ENCODE measurements at regions not wholly inside any gene's neighbourhood (a gene's known extent, or its start where the extent isn't known, plus 50 kb on each side); places are given as distances from the start of the nearest gene placed in this dataset.
"Not testable (repeated sequence)": the region's sequence is repeated elsewhere in the genome, so short reads cannot be mapped to it uniquely, and the experiment has no call there.

DNA sequence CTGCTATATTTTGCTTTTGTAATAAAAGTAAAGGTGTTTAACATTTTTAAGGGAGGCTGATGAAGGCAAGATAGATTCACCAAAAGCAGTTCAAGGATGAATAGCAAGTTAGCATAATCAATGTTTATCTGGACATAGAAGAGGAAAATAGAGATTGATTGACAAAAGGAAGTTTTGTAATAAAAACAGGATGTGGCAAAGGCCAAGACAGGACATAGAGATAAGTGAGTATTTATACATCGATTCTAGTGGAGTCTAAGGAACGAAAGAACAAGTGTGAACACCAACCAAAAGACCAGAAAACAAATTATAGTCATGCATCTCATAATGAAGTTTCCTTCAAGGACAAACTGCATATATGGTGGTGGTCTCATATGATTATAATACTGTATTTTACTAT lies 123.8 kb downstream of the CCDC71L start:
- no peak for DNase-seq (ENCODE audit: insufficient read length, low spot score)
- no peak for TF ChIP-seq POLR2A (IDR thresholded peaks at IDR 0.05; ENCODE audit: low read depth, low read length)
- FAIRE-seq: no peak

DNA sequence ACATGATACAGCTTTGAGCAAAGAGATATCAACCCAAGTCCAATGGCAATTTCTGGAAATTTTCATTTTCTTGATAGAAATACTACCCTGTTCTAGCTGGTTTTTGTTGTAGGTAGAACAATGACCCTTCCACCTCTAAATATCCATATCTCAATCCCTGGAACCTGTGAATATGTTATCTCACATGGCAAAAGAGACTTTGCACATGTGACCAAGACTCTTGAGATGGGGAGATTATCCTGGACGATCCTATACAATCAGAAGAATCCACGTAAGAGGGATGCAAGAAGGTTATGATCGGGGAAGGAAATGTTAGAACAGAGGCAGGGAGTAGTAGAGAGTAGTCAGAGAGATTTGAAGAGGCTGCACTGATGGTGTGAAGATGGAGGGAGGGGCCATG lies 124.9 kb downstream of the CCDC71L start:
- TF ChIP-seq POLR2A (IDR thresholded peaks at IDR 0.05; ENCODE audit: low read depth, low read length): no peak
- FAIRE-seq (no peak), DNase-seq (ENCODE audit: insufficient read length, low spot score) (no peak)

DNA sequence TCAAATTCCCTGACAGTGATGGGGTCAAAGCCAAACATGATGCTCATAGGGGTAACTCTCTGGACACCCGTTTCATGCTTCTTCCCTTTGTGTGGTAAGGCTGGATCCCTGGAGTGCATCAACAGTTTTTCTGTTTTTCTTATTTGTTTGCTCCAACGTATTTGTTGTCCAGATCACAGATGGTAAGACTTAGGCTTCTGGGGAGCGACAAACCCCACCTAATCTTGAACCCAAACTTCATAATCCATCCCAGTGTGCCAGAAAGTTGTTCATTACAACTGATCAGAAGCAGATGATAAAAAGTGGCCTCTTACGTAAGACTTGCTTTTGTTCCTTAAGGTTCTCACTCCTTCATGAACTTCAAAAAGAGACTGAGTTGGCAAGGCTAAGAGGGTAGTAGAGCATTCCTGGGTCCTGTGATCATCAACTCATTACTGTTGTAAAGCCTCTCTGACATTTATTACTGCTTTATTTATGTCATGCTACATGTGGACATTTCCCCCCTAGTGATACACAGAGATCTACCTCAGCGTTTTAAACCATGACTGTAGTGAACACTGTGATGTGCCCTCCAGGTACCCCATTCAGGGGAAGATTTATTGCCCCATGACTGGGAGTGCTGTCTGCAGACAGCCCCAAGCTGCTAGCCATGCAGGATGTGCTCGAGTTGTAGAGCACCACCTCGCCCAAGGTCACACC lies 125.6 kb downstream of the CCDC71L start:
- DNase-seq (ENCODE audit: insufficient read length, low spot score) (no peak), FAIRE-seq (no peak)
- TF ChIP-seq POLR2A (IDR thresholded peaks at IDR 0.05; ENCODE audit: low read depth, low read length): no peak

DNA sequence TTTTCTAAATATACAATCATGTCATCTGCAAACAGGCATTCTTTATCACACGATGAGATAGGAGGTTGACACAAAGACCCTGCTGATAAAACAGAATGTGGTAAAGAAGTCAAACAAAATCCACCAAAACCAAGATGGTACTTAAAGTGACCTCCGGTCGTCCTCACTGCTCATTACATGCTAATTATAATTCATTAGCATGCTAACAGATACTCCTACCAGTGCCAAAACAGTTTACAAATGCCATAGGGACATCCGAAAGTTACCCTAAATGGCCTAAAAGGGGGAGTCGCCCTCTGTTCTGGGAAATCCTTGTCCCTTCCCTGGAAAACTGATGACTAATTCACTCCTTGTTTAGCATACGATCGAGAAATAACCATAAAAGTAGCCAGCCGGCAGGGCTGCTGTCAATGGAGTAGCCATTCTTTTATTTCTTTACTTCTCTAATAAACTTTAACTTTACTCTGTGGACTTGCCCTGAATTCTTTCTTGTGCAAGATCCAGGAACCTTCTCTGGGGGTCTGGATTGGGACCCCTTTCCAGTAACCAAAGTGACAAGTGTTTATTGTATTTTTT lies 126.6 kb downstream of the CCDC71L start:
- no peak for DNase-seq (ENCODE audit: insufficient read length, low spot score)
- no peak for FAIRE-seq
- no peak for TF ChIP-seq POLR2A (IDR thresholded peaks at IDR 0.05; ENCODE audit: low read depth, low read length)

DNA sequence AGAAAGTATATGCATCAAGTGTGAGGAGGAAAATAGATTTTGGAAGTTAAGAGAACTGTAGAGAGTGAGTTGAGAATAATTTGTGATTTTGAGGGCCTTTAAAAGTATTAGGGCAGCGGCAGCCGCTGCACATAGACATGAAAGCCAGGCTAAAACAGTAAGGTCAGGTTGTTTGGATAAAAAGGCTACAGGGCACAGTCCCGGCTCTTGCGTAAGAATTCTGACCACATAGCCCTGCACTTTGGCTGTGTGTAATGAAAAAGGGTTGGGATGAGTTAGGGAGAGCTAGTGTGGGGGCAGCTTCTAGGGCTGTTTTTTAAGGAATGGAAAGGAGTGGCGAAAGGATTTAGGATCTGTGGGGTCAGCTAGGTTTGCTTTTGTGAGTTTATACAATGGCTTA lies 130.8 kb downstream of the CCDC71L start:
- FAIRE-seq; DNase-seq (ENCODE audit: insufficient read length, low spot score): not testable (repeated sequence)

DNA sequence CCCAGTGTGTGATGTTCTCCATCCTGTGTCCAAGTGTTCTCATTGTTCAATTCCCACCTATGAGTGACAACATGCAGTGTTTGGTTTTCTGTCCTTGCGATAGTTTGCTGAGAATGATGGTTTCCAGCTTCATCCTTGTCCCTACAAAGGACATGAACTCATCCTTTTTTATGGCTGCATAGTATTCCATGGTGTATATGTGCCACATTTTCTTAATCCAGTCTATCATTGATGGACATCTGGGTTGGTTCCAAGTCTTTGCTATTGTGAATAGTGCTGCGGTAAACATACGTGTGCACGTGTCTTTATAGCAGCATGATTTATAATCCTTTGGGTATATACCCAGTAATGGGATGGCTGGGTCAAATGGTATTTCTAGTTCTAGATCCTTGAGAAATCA lies 134.3 kb downstream of the CCDC71L start:
- not testable (repeated sequence) for DNase-seq (ENCODE audit: insufficient read length, low spot score); FAIRE-seq

DNA sequence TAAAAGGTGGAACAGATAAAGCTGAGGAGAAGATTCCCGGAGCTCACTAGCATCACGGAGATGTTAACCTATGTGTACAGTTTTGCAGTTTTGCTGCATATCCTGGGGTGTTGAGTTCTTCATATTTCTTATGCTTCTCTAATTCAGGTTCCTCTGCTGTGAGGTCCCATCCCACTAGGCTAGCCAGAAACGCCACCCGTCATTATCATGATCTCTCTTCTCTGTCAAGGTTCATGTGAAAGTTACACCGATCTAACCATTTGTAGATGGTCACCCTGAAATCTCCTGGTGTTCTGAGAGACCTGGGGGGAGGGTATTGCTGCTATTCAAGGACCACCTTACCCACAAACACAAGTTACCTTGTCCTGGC lies 136.3 kb downstream of the CCDC71L start:
- no peak for DNase-seq (ENCODE audit: insufficient read length, low spot score)
- no peak for FAIRE-seq
- no peak for TF ChIP-seq POLR2A (IDR thresholded peaks at IDR 0.05; ENCODE audit: low read depth, low read length)

DNA sequence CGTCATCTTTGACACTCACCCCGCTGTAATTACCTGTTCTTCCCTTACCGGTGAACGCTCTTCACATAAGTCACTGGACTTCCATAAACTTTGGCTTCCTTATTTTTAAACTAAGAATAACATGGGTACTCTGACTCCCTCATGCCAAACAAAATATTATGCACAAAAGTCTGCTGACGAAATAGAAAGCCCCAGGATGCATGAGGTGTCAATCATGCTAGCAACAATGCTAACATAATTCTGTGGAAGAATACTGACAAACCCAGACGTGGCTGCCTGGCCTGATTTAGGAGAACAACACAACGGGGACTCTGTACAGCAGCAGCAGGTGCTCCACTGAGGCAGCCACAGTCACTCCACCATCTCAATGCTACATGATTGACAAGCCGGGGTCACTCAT lies 137.5 kb downstream of the CCDC71L start:
- DNase-seq (ENCODE audit: insufficient read length, low spot score) (no peak), FAIRE-seq (no peak)
- TF ChIP-seq POLR2A (IDR thresholded peaks at IDR 0.05; ENCODE audit: low read depth, low read length): no peak

DNA sequence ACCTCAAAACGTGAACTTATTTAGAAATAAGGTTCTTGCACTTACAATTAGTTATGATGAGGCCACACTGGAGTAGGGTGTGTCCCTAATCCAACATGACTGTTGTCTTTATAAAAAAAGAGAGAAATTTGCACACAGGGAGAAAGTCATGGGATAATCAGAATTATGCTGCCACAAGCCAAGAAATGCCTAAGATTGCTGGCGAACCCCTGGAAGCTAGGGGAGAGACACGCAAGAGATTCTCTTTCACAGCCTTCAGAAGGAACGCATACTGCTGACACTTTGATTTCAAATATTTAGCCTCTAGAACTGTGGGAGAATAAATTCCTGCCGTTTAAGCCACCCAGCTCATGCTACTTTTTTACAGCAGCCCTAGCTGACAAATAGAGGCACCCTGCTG lies 138.3 kb downstream of the CCDC71L start:
- no peak for FAIRE-seq
- TF ChIP-seq POLR2A (IDR thresholded peaks at IDR 0.05; ENCODE audit: low read depth, low read length): no peak
- no peak for DNase-seq (ENCODE audit: insufficient read length, low spot score)

DNA sequence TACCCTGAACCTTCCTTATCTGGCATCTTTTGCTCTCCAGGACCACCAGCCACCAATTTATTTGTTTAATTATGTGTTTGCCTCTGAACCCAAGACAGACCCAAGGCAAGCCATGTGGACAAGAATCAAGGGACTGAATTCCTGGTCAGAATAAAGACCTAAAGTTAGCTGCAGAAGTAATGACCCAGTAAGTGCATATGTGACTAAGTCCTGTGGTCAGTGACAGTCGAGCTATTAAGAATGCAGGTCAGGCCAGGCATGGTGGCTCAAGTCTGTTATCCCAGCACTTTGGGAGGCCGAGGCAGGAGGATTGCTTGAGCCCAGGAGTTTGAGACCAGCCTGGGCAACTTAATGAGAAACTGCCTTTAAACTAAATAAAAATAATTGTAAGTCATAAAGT lies 139.4 kb downstream of the CCDC71L start:
- DNase-seq (ENCODE audit: insufficient read length, low spot score) (no peak), FAIRE-seq (no peak)
- no peak for TF ChIP-seq POLR2A (IDR thresholded peaks at IDR 0.05; ENCODE audit: low read depth, low read length)

DNA sequence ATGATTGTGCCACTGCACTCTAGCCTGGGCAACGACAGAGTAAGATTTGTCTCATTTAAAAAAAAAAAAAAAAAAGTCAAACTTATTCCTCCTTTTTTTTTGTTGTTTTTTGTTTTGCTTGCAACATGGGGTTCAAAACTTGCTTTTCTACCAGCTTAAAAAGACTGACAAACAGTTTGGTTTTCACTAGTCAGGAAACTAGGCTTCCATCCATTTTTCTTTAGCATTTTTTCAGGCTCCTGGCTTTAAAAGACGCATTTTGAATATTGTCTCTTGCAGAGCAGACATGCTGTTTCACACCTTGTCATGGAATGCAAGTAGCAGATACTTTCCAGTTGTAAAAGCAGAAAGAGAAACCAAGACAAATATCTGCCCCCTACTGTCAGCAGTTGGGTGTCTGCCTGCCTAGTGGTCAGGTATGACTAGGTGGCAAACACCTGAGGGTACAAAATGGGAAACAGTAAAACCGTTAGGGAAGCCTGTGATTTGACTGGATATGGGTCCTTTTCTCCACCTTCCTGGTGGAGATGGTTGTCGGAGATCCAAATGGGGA lies 139.9 kb downstream of the CCDC71L start:
- FAIRE-seq: no peak
- no peak for DNase-seq (ENCODE audit: insufficient read length, low spot score)
- no peak for TF ChIP-seq POLR2A (IDR thresholded peaks at IDR 0.05; ENCODE audit: low read depth, low read length)

DNA sequence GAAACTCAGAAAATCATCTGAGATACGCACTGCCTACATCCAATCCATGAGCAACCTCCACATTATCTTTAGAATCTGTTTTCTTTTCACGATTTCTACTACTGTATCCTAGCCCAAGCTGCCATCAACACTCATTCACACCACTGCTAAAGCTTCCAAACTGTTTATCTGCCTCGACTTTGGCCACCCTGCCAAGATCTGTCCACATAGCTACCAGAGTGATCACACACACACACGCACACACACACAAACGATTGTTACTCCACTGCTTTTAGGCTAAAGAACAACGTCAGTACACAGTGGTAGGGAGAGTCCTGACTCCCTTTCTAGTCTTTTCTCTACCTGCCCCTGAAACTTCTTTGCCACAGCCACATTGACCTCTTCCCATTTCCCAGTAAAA lies 142.0 kb downstream of the CCDC71L start:
- no peak for TF ChIP-seq POLR2A (IDR thresholded peaks at IDR 0.05; ENCODE audit: low read depth, low read length)
- no peak for FAIRE-seq
- no peak for DNase-seq (ENCODE audit: insufficient read length, low spot score)

DNA sequence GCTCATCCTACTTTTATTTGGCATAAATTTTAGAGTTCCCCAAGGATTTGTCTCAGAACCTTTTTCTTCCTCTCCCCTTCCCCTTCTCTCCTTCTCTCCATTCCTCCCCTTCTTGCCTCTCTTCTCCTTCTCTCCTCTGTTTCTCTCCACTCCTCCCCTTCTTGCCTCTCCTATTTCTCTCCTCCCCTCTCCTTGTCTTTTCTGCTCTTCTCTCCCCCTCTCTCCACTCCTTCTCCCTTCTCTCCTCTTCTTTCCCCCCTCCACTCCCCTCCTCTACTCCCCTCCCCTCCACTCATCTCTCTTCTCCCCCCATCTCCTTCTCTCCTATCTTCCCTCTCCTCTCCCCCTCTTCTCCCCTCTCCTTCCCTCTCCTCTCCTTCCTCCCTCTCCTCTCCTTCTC lies 142.7 kb downstream of the CCDC71L start:
- DNase-seq (ENCODE audit: insufficient read length, low spot score): no peak
- FAIRE-seq: no peak
- TF ChIP-seq POLR2A (IDR thresholded peaks at IDR 0.05; ENCODE audit: low read depth, low read length): no peak

DNA sequence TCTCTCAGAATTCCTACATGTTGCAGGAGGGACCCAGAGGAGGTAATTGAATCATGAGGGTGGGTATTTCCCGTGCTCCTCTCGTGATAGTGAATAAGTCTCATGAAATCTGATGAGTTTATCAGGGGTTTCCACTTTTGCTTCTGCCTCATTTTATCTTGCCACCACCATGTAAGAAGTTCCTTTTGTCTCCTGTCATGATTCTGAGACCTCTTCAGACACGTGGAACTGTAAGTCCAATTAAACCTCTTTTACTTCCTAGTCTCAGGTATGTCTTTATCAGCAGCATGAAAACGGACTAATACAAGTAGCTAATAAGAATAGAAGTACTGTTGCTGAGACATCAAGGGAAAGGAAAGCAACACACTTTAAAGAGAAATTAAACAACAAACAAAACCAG lies 143.4 kb downstream of the CCDC71L start:
- DNase-seq (ENCODE audit: insufficient read length, low spot score) (no peak), FAIRE-seq (no peak)
- no peak for TF ChIP-seq POLR2A (IDR thresholded peaks at IDR 0.05; ENCODE audit: low read depth, low read length)

DNA sequence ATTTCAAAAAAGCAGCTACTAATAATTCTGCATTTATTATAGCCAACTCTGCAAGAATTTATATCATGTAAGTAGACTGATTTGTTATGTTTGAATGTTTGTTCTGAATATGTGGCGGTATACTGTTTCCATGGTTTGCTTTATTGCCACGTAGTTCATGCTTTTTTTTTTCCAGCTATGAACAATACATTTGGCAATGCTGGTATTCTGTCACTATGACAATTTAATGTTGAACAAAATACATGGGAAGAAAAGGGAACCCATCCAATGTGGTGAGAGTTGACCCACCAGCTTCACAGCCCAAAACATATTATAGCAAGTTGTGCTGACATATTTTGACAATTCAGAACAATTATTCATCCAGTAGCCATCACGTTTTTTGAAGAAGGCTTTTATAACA lies 145.6 kb downstream of the CCDC71L start:
- FAIRE-seq (no peak), DNase-seq (ENCODE audit: insufficient read length, low spot score) (no peak)
- no peak for TF ChIP-seq POLR2A (IDR thresholded peaks at IDR 0.05; ENCODE audit: low read depth, low read length)

Measured in H54 (cell line).